ENCODE measurements at regions not wholly inside any gene's neighbourhood (a gene's known extent, or its start where the extent isn't known, plus 50 kb on each side); places are given as distances from the start of the nearest gene placed in this dataset.

DNA sequence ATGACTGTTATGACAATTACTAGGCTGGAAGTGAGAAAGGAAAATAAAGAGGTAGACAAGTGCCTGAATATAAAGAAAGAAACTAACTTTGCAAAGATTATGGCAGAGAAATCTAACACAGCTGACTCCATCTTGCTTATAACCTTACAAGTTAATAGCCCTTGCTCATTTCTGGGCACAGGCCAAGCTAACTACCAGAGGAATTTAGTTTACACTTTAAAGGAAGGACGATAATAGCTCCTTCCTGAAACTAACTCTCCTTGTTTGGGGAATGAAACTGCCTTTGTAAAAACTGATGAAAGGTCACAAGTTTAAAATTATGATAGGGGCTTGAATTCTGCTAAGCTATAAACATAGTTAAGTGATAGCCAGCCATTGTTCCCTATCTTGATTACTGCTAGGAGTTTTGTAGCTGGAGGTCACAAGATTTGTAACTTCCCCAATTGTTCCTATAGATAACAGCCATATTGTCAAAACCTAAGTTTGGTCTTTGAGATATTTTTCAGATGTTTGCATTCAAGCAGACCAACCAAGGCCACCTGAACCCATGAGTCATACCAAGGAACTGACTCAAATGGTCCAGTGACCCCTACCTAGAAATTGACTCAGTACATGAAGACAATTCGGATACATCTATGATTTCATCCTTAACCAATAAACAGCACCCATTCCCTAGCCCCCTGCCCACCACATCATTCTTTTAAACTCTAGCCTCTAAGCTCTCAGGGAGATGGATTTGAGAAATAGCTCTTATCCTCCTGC, 209.2 kb upstream of the LRATD1 start:
- TF ChIP-seq JUN (IDR thresholded peaks at IDR 0.05; ENCODE audit: borderline replicate concordance, insufficient read depth, insufficient read length, low read depth): no peak
- TF ChIP-seq GATA2 (IDR thresholded peaks at IDR 0.05; ENCODE audit: insufficient read depth, insufficient read length, low read depth, low read length): no peak
- TF ChIP-seq POLR2A (IDR thresholded peaks at IDR 0.05; ENCODE audit: low read depth, low read length): no peak
- TF ChIP-seq, protein P1, sequence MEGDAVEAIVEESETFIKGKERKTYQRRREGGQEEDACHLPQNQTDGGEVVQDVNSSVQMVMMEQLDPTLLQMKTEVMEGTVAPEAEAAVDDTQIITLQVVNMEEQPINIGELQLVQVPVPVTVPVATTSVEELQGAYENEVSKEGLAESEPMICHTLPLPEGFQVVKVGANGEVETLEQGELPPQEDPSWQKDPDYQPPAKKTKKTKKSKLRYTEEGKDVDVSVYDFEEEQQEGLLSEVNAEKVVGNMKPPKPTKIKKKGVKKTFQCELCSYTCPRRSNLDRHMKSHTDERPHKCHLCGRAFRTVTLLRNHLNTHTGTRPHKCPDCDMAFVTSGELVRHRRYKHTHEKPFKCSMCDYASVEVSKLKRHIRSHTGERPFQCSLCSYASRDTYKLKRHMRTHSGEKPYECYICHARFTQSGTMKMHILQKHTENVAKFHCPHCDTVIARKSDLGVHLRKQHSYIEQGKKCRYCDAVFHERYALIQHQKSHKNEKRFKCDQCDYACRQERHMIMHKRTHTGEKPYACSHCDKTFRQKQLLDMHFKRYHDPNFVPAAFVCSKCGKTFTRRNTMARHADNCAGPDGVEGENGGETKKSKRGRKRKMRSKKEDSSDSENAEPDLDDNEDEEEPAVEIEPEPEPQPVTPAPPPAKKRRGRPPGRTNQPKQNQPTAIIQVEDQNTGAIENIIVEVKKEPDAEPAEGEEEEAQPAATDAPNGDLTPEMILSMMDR (IDR thresholded peaks at IDR 0.05; ENCODE audit: extremely low read depth in 1 of 2, insufficient read depth in 1 of 2, low read depth in 1 of 2, low read length in 2 of 2): no peak
- no peak for TF ChIP-seq POLR2AphosphoS5 (IDR thresholded peaks at IDR 0.05; ENCODE audit: insufficient read depth, low read depth, low read length)
- TF ChIP-seq, protein P2, sequence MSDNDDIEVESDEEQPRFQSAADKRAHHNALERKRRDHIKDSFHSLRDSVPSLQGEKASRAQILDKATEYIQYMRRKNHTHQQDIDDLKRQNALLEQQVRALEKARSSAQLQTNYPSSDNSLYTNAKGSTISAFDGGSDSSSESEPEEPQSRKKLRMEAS (IDR thresholded peaks at IDR 0.05; ENCODE audit: insufficient read depth, insufficient read length): no peak
- TF ChIP-seq FOS (IDR thresholded peaks at IDR 0.05; ENCODE audit: borderline replicate concordance, insufficient read depth, low read length): no peak
- no peak for TF ChIP-seq EZH2 (IDR thresholded peaks at IDR 0.05; ENCODE audit: borderline replicate concordance, low read depth, low read length, severe bottlenecking)
- TF ChIP-seq MYC (IDR thresholded peaks at IDR 0.05; ENCODE audit: low read depth, low read length): no peak
- no TSS peak for BruUV-seq (replicated peaks)
- Histone ChIP-seq H2AFZ (ENCODE audit: low read depth, low read length) (no peak overlapping the region), H3K4me1 (ENCODE audit: control insufficient read depth, extremely low read depth, insufficient read depth, low read length) (no peaks in the 10 kb centered on the region), H3K27me3 (ENCODE audit: control insufficient read depth in 2 of 2, insufficient read depth in 2 of 2, low read length in 2 of 2) (no peaks in the 10 kb centered on the region), H3K9ac (replicated peaks; ENCODE audit: extremely low read depth, insufficient read depth, low read length) (no peak overlapping the region), H3K9me1 (replicated peaks; ENCODE audit: control insufficient read depth, extremely low read depth, insufficient read depth, low read length) (no peaks in the 10 kb centered on the region), H4K20me1 (replicated peaks; ENCODE audit: control insufficient read depth, extremely low read depth, insufficient read depth, low read length) (no peaks in the 10 kb centered on the region), H3K4me3 (replicated peaks in 1 of 3; ENCODE audit: insufficient read depth in 1 of 3, low read depth in 1 of 3, low read length in 3 of 3) (no peak overlapping the region), H3K9me3 (replicated peaks; ENCODE audit: control insufficient read depth, insufficient read depth, low read length) (no peaks in the 10 kb centered on the region), H3K4me2 (ENCODE audit: insufficient read depth, low read length) (no peak overlapping the region), H3K79me2 (ENCODE audit: control insufficient read depth, insufficient read depth, low read length) (no peaks in the 10 kb centered on the region), H3K27ac (ENCODE audit: insufficient read depth, low read depth, low read length) (no peak overlapping the region), H3K36me3 (ENCODE audit: control insufficient read depth in 2 of 2, extremely low read depth in 1 of 2, insufficient read depth in 2 of 2, low read length in 2 of 2) (no peaks in the 10 kb centered on the region)
- no peak for FAIRE-seq
- dilution Hi-C loops (cut with MboI; ENCODE audit: extremely low pct_ligation_motif_present, low sequenced_read_pairs) (no loop called here), intact Hi-C loops (cut with micrococcal nuclease) (no loop called here)
- CTCF ChIA-PET: no interaction called here
- DNase-seq (ENCODE audit: low read depth, low spot score): no peak
- POLR2A ChIA-PET: no interaction called here

Data from endothelial cell of umbilical vein (primary cell).